ENCODE measurements at regions not wholly inside any gene's neighbourhood (a gene's known extent, or its start where the extent isn't known, plus 50 kb on each side); places are given as distances from the start of the nearest gene placed in this dataset.

GRCh38 chr20:7708112-7708511 lies 232.1 kb downstream of the HAO1 start:
- no peaks in the 10 kb centered on the region for H3K27me3 ChIP-seq
- no peak overlapping the region for H3K27ac ChIP-seq
- H3K4me3 ChIP-seq: no peak overlapping the region
- TF ChIP-seq, protein P1, sequence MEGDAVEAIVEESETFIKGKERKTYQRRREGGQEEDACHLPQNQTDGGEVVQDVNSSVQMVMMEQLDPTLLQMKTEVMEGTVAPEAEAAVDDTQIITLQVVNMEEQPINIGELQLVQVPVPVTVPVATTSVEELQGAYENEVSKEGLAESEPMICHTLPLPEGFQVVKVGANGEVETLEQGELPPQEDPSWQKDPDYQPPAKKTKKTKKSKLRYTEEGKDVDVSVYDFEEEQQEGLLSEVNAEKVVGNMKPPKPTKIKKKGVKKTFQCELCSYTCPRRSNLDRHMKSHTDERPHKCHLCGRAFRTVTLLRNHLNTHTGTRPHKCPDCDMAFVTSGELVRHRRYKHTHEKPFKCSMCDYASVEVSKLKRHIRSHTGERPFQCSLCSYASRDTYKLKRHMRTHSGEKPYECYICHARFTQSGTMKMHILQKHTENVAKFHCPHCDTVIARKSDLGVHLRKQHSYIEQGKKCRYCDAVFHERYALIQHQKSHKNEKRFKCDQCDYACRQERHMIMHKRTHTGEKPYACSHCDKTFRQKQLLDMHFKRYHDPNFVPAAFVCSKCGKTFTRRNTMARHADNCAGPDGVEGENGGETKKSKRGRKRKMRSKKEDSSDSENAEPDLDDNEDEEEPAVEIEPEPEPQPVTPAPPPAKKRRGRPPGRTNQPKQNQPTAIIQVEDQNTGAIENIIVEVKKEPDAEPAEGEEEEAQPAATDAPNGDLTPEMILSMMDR (IDR thresholded peaks at IDR 0.05; ENCODE audit: low read depth, low read length): no peak
- no peak for DNase-seq (ENCODE audit: low read depth in 1 of 2, low spot score in 1 of 2)
- H3K9me3 ChIP-seq (ENCODE audit: low read depth): no peaks in the 10 kb centered on the region
- no peaks in the 10 kb centered on the region for H3K36me3 ChIP-seq
- H3K4me1 ChIP-seq (ENCODE audit: low read depth): no peaks in the 10 kb centered on the region

DNA sequence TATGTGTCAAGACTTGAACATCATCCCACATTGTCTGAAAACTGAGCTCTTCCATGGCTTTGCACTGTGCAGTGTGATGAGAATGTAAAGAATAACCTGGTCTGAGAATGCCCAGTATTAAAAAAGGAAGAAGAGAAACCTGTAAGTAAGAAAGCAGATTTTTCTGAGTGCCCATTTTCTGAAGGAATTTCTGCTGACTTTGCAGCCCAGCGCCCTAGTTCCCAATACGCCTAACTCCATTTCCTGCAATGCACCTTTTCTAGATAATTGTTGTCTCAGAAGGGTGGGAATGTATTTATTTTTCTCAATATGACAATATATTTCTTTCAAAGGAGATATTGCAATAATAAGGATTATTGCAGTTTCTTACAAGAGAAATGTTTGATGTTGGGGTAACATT lies 231.5 kb downstream of the HAO1 start:
- Histone ChIP-seq H3K4me1 (ENCODE audit: low read depth) (no peaks in the 10 kb centered on the region), H3K27me3 (no peaks in the 10 kb centered on the region), H3K27ac (no peak overlapping the region), H3K36me3 (no peaks in the 10 kb centered on the region), H3K9me3 (ENCODE audit: low read depth) (no peaks in the 10 kb centered on the region), H3K4me3 (no peak overlapping the region)
- DNase-seq (ENCODE audit: low read depth in 1 of 2, low spot score in 1 of 2): no peak
- TF ChIP-seq, protein P1 (IDR thresholded peaks at IDR 0.05; ENCODE audit: low read depth, low read length): no peak

- no peaks in the 10 kb centered on the region for H3K36me3 ChIP-seq
- no peak overlapping the region for H3K27ac ChIP-seq
- no peaks in the 10 kb centered on the region for H3K4me1 ChIP-seq (ENCODE audit: low read depth)
- DNase-seq (ENCODE audit: low read depth in 1 of 2, low spot score in 1 of 2): peak in 1 of 2 donors; percentile 13
- TF ChIP-seq, protein P1 (IDR thresholded peaks at IDR 0.05; ENCODE audit: low read depth, low read length): no peak
- H3K4me3 ChIP-seq: no peak overlapping the region
- no peaks in the 10 kb centered on the region for H3K9me3 ChIP-seq (ENCODE audit: low read depth)
- no peaks in the 10 kb centered on the region for H3K27me3 ChIP-seq
Observed at GRCh38 chr20:7710440-7710839, 229.8 kb downstream of the HAO1 start.

GRCh38 chr20:7712661-7713060 lies 227.6 kb downstream of the HAO1 start:
- Histone ChIP-seq H3K4me1 (ENCODE audit: low read depth) (no peaks in the 10 kb centered on the region), H3K9me3 (ENCODE audit: low read depth) (no peaks in the 10 kb centered on the region), H3K36me3 (no peaks in the 10 kb centered on the region), H3K27me3 (no peaks in the 10 kb centered on the region), H3K27ac (no peak overlapping the region), H3K4me3 (no peak overlapping the region)
- DNase-seq (ENCODE audit: low read depth in 1 of 2, low spot score in 1 of 2): no peak
- TF ChIP-seq, protein P1 (IDR thresholded peaks at IDR 0.05; ENCODE audit: low read depth, low read length): no peak

- no peaks in the 10 kb centered on the region for H3K4me1 ChIP-seq (ENCODE audit: low read depth)
- no peak for DNase-seq (ENCODE audit: low read depth in 1 of 2, low spot score in 1 of 2)
- TF ChIP-seq, protein P1 (IDR thresholded peaks at IDR 0.05; ENCODE audit: low read depth, low read length): no peak
- H3K27me3 ChIP-seq: no peaks in the 10 kb centered on the region
- no peaks in the 10 kb centered on the region for H3K9me3 ChIP-seq (ENCODE audit: low read depth)
- no peaks in the 10 kb centered on the region for H3K36me3 ChIP-seq
- H3K27ac ChIP-seq: no peak overlapping the region
- no peak overlapping the region for H3K4me3 ChIP-seq
Observed at GRCh38 chr20:7714549-7714948, 225.7 kb downstream of the HAO1 start.

All from cardiac muscle cell (in vitro differentiated cells and primary cell).